ENCODE measurements at regions not wholly inside any gene's neighbourhood (a gene's known extent, or its start where the extent isn't known, plus 50 kb on each side); places are given as distances from the start of the nearest gene placed in this dataset.

GRCh38 chr9:3719286-3719685 is 193.5 kb upstream of the RFX3 start:
- no peak for TF ChIP-seq POLR2A (IDR thresholded peaks at IDR 0.05)
- TF ChIP-seq CTCF (IDR thresholded peaks at IDR 0.05) = no peak
